ENCODE measurements at regions not wholly inside any gene's neighbourhood (a gene's known extent, or its start where the extent isn't known, plus 50 kb on each side); places are given as distances from the start of the nearest gene placed in this dataset.
"Not testable (repeated sequence)": the region's sequence is repeated elsewhere in the genome, so short reads cannot be mapped to it uniquely, and the experiment has no call there.

DNA sequence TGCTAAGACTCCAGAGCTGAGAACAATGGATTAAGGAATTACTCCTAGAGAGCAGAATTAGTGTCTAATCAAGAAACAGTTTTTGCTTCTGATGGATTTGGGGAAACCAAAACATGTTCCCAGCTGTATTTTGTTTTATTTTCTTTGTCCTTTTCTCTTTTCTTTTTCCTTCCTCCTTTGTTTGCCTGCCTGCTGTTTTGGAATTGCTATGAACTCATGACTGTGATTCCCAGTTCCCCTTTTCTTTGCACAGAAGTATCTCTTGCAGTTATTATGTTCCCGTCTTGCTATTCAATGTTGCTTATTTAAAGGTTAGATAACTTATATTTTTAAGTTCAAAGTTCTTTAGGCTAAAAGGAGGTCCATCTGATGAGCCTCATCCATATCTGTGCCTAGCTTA, 77.0 kb upstream of the GBE1 start:
- Histone ChIP-seq H3K14ac (ENCODE audit: low read length in 2 of 2) (no peak overlapping the region), H3K9ac (ENCODE audit: low read length) (no peak overlapping the region), H3K18ac (ENCODE audit: low read depth in 1 of 2, low read length in 2 of 2) (no peak overlapping the region), H2BK12ac (ENCODE audit: low read length in 2 of 2) (no peak overlapping the region), H3K4me1 (ENCODE audit: control insufficient read depth, insufficient read depth, low read depth, low read length) (no peaks in the 10 kb centered on the region), H4K91ac (ENCODE audit: low read length) (no peak overlapping the region), H3K4ac (ENCODE audit: low read depth in 1 of 2, low read length in 2 of 2) (no peak overlapping the region), H2BK15ac (ENCODE audit: low read depth, poor library complexity, severe bottlenecking) (no peak overlapping the region), H3K4me2 (ENCODE audit: low read length, poor library complexity, severe bottlenecking) (no peak overlapping the region), H2BK120ac (ENCODE audit: low read depth, low read length) (no peak overlapping the region), H3K36me3 (ENCODE audit: control insufficient read depth in 1 of 2, insufficient read depth in 2 of 2, low read depth in 1 of 2, low read length in 2 of 2) (no peaks in the 10 kb centered on the region), H2AFZ (ENCODE audit: low read depth, low read length) (no peak overlapping the region), H3K23ac (ENCODE audit: low read length in 2 of 2) (no peak overlapping the region), H3K27me3 (ENCODE audit: control insufficient read depth in 1 of 2, insufficient read depth in 1 of 2, low read length in 2 of 2) (no peaks in the 10 kb centered on the region), H3K27ac (ENCODE audit: low read length, poor library complexity, severe bottlenecking) (no peak overlapping the region), H2BK5ac (ENCODE audit: low read depth, low read length, poor library complexity, severe bottlenecking) (no peak overlapping the region), H3K9me3 (ENCODE audit: control insufficient read depth, low read length) (no peaks in the 10 kb centered on the region), H3K79me1 (replicated peaks; ENCODE audit: low read length, poor library complexity, severe bottlenecking) (no peaks in the 10 kb centered on the region), H3K4me3 (ENCODE audit: insufficient read depth in 1 of 2, low read depth in 1 of 2, low read length in 2 of 2) (no peak overlapping the region), H4K8ac (ENCODE audit: low read length) (no peak overlapping the region), H2AK5ac (ENCODE audit: low read length, severe bottlenecking) (no peak overlapping the region)
- no CpG with 5 or more reads among the region's 1 CpG for WGBS
- DNase-seq, result no peak

DNA sequence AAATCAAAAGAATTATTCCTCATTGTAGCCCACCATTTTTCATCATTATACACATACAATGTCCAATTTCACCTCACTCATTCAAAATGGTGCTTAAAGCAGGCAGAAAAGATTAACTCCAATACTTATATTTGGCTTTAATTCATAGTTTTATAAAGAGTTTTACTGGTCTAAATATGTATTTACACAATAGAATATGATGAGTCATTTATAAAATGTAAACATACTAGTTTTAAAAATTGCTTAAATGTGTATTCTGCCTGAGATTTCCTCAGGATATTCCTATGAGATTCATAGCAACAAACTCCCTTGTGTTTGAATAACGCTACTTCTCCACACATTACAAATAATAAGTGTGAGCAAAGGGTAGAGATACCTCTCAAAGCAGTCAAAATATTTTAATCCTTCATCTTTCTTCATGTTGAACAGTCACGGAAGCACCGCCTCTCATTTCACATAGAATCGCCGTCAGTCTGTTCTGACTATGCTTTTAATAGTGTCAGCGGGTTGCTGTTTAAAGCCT, 75.7 kb upstream of the GBE1 start:
- Histone ChIP-seq H3K4me1 (ENCODE audit: control insufficient read depth, insufficient read depth, low read depth, low read length) (no peaks in the 10 kb centered on the region), H3K9ac (ENCODE audit: low read length) (no peak overlapping the region), H3K79me1 (replicated peaks; ENCODE audit: low read length, poor library complexity, severe bottlenecking) (no peaks in the 10 kb centered on the region), H3K36me3 (ENCODE audit: control insufficient read depth in 1 of 2, insufficient read depth in 2 of 2, low read depth in 1 of 2, low read length in 2 of 2) (no peaks in the 10 kb centered on the region), H3K14ac (ENCODE audit: low read length in 2 of 2) (no peak overlapping the region), H3K4me3 (ENCODE audit: insufficient read depth in 1 of 2, low read depth in 1 of 2, low read length in 2 of 2) (no peak overlapping the region), H3K18ac (ENCODE audit: low read depth in 1 of 2, low read length in 2 of 2) (no peak overlapping the region), H3K4ac (ENCODE audit: low read depth in 1 of 2, low read length in 2 of 2) (no peak overlapping the region), H2AFZ (ENCODE audit: low read depth, low read length) (no peak overlapping the region), H4K91ac (ENCODE audit: low read length) (no peak overlapping the region), H3K27me3 (ENCODE audit: control insufficient read depth in 1 of 2, insufficient read depth in 1 of 2, low read length in 2 of 2) (no peaks in the 10 kb centered on the region), H2BK120ac (ENCODE audit: low read depth, low read length) (no peak overlapping the region), H2BK15ac (ENCODE audit: low read depth, poor library complexity, severe bottlenecking) (no peak overlapping the region), H3K27ac (ENCODE audit: low read length, poor library complexity, severe bottlenecking) (no peak overlapping the region), H2BK5ac (ENCODE audit: low read depth, low read length, poor library complexity, severe bottlenecking) (no peak overlapping the region), H3K9me3 (ENCODE audit: control insufficient read depth, low read length) (no peaks in the 10 kb centered on the region), H3K23ac (ENCODE audit: low read length in 2 of 2) (no peak overlapping the region), H4K8ac (ENCODE audit: low read length) (no peak overlapping the region), H2BK12ac (ENCODE audit: low read length in 2 of 2) (no peak overlapping the region), H3K4me2 (ENCODE audit: low read length, poor library complexity, severe bottlenecking) (no peak overlapping the region), H2AK5ac (ENCODE audit: low read length, severe bottlenecking) (no peak overlapping the region)
- WGBS, result 100% methylated on average over 3 of the region's 6 CpGs
- no peak for DNase-seq

DNA sequence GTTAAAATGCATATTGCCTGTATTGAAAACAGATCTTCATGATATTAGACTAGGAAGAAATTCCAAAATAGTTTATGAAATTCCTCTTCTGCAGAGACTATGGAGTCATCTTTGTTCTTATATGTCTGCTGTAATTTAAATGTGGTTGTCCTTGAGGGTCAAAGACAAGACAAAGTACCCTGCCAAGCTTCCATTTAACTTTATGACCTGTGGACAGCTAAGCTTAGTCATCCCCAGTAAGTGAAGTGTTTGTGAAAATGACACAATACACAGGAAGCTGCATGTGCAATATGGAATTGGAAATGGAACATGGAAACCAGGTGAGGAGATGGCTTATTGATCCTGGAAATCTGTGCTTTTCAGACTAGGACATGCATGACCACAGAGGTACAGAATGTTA, 68.5 kb upstream of the GBE1 start:
- no peak overlapping the region for H3K9ac ChIP-seq (ENCODE audit: low read length)

DNA sequence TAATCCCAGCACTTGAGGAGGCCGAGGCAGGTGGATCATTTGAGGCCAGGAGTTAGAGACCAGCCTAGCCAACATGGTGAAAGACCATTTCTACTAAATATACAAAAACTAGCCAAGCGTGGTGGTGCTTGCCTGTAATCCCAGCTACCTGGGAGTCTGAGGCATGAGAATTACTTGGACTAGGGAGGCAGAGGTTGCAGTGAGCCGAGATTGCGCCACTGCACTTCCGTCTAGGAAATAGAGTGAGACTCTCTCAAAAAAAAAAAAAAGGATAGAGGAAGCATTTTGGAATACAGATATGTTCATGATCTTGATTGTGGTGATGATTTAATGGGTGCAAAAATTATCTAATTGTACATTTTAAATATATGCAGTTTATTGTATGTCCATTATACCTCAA, 67.8 kb upstream of the GBE1 start:
- not testable (repeated sequence) for H3K9me3 ChIP-seq (ENCODE audit: control insufficient read depth, low read length); H3K4ac ChIP-seq (ENCODE audit: low read depth in 1 of 2, low read length in 2 of 2); H2BK5ac ChIP-seq (ENCODE audit: low read depth, low read length, poor library complexity, severe bottlenecking); H3K4me1 ChIP-seq (ENCODE audit: control insufficient read depth, insufficient read depth, low read depth, low read length); H3K9ac ChIP-seq (ENCODE audit: low read length); H2BK120ac ChIP-seq (ENCODE audit: low read depth, low read length); H2BK12ac ChIP-seq (ENCODE audit: low read length in 2 of 2); H3K4me2 ChIP-seq (ENCODE audit: low read length, poor library complexity, severe bottlenecking); H3K27ac ChIP-seq (ENCODE audit: low read length, poor library complexity, severe bottlenecking); H2AFZ ChIP-seq (ENCODE audit: low read depth, low read length); H3K27me3 ChIP-seq (ENCODE audit: control insufficient read depth in 1 of 2, insufficient read depth in 1 of 2, low read length in 2 of 2); H3K4me3 ChIP-seq (ENCODE audit: insufficient read depth in 1 of 2, low read depth in 1 of 2, low read length in 2 of 2); H3K14ac ChIP-seq (ENCODE audit: low read length in 2 of 2); H3K79me1 ChIP-seq (replicated peaks; ENCODE audit: low read length, poor library complexity, severe bottlenecking); H4K91ac ChIP-seq (ENCODE audit: low read length); DNase-seq; H2BK15ac ChIP-seq (ENCODE audit: low read depth, poor library complexity, severe bottlenecking); H4K8ac ChIP-seq (ENCODE audit: low read length); H2AK5ac ChIP-seq (ENCODE audit: low read length, severe bottlenecking); H3K23ac ChIP-seq (ENCODE audit: low read length in 2 of 2); H3K18ac ChIP-seq (ENCODE audit: low read depth in 1 of 2, low read length in 2 of 2); H3K36me3 ChIP-seq (ENCODE audit: control insufficient read depth in 1 of 2, insufficient read depth in 2 of 2, low read depth in 1 of 2, low read length in 2 of 2)
- 93% methylated on average over 5 of the region's 5 CpGs for WGBS

More for the DNA sequence above, 68.5 kb upstream of the GBE1 start:
- DNase-seq, result no peak
- H3K23ac ChIP-seq (ENCODE audit: low read length in 2 of 2), result no peak overlapping the region
- H4K91ac ChIP-seq (ENCODE audit: low read length), result no peak overlapping the region
- no peak overlapping the region for H2AK5ac ChIP-seq (ENCODE audit: low read length, severe bottlenecking)
- H2BK5ac ChIP-seq (ENCODE audit: low read depth, low read length, poor library complexity, severe bottlenecking), result no peak overlapping the region
- H3K36me3 ChIP-seq (ENCODE audit: control insufficient read depth in 1 of 2, insufficient read depth in 2 of 2, low read depth in 1 of 2, low read length in 2 of 2), result no peaks in the 10 kb centered on the region
- H3K4me3 ChIP-seq (ENCODE audit: insufficient read depth in 1 of 2, low read depth in 1 of 2, low read length in 2 of 2), result no peak overlapping the region
- no peak overlapping the region for H3K18ac ChIP-seq (ENCODE audit: low read depth in 1 of 2, low read length in 2 of 2)
- no peaks in the 10 kb centered on the region for H3K9me3 ChIP-seq (ENCODE audit: control insufficient read depth, low read length)
- no peak overlapping the region for H3K27ac ChIP-seq (ENCODE audit: low read length, poor library complexity, severe bottlenecking)
- H3K4me2 ChIP-seq (ENCODE audit: low read length, poor library complexity, severe bottlenecking), result no peak overlapping the region
- no peaks in the 10 kb centered on the region for H3K79me1 ChIP-seq (replicated peaks; ENCODE audit: low read length, poor library complexity, severe bottlenecking)
- no peak overlapping the region for H2BK120ac ChIP-seq (ENCODE audit: low read depth, low read length)
- H2BK15ac ChIP-seq (ENCODE audit: low read depth, poor library complexity, severe bottlenecking), result no peak overlapping the region
- H3K27me3 ChIP-seq (ENCODE audit: control insufficient read depth in 1 of 2, insufficient read depth in 1 of 2, low read length in 2 of 2), result no peaks in the 10 kb centered on the region
- no peak overlapping the region for H4K8ac ChIP-seq (ENCODE audit: low read length)
- H3K4me1 ChIP-seq (ENCODE audit: control insufficient read depth, insufficient read depth, low read depth, low read length), result no peaks in the 10 kb centered on the region
- no peak overlapping the region for H2BK12ac ChIP-seq (ENCODE audit: low read length in 2 of 2)
- no peak overlapping the region for H3K4ac ChIP-seq (ENCODE audit: low read depth in 1 of 2, low read length in 2 of 2)
- no peak overlapping the region for H3K14ac ChIP-seq (ENCODE audit: low read length in 2 of 2)
- no peak overlapping the region for H2AFZ ChIP-seq (ENCODE audit: low read depth, low read length)

Data from mesenchymal stem cell (in vitro differentiated cells and primary cell).